GM12878 (cell line): ENCODE measurements at regions not wholly inside any gene's neighbourhood (a gene's known extent, or its start where the extent isn't known, plus 50 kb on each side); places are given as distances from the start of the nearest gene placed in this dataset.

Source experiments
- ATAC-seq: fragments of 200-7000 bp; cut with Tn5 transposase; 3 replicates; pipeline ENCODE4 v1.9.1; 2020; ENCODE audit warnings: mild to moderate bottlenecking, moderate library complexity
- BruUV-seq: library from RNA; stranded (reverse); fragments of 400-500 nt; replicated peaks from 2 replicates; lab custom pipeline; 2021; lab: Mats Ljungman, UMichigan
- CTCF ChIA-PET: fragments of 300-600 bp; sonication (Branson Sonifier 250); formaldehyde crosslinking; extraction: SDS; loops from one replicate; lab custom pipeline; 2021; ENCODE audit warnings: inconsistent platforms; lab: Yijun Ruan, JAX
- POLR2A ChIA-PET: fragments of 350-600 bp; formaldehyde crosslinking; extraction: SDS; loops from one replicate; lab custom pipeline; 2021; ENCODE audit warnings: inconsistent platforms; lab: Charles Lee
- RAD21 ChIA-PET: fragments of 300-600 bp; sonication (Branson Sonifier 250); formaldehyde crosslinking; loops from one replicate; lab custom pipeline; 2023; ENCODE audit warnings: antibody characterized with exemption; ENCODE audit not compliant: unreplicated experiment; lab: Charles Lee
- SMC1A ChIA-PET: fragments of 300-600 bp; sonication (Branson Sonifier 250); formaldehyde crosslinking; loops from one replicate; lab custom pipeline; 2023; ENCODE audit not compliant: unreplicated experiment, uncharacterized antibody; lab: Charles Lee
- DNase-seq: peaks from one replicate; pipeline ENCODE4 v3.0.0-alpha.2; 2011; ENCODE audit warnings: low read depth, low spot score
- FAIRE-seq: peaks from 3 replicates; lab custom pipeline; 2011; peaks lifted over from hg19 to GRCh38; lab: Jason Lieb, UNC
- H2AFZ ChIP-seq: 2 replicates; pipeline ENCODE4 v1.6.0; 2011; ENCODE audit warnings: low read depth, low read length, control low read depth; ENCODE audit not compliant: control insufficient read depth
- H3K27ac ChIP-seq: 2 replicates; pipeline ENCODE4 v1.5.1; 2011; ENCODE audit warnings: control low read depth; ENCODE audit not compliant: control insufficient read depth, insufficient read depth
- H3K27me3 ChIP-seq, 2 experiments: replicated peaks in 1 of 2; 2 replicates each; pipeline versions ENCODE4 v1.6.0 to v1.6.1; 2011; ENCODE audit warnings: low read length in 1 of 2; ENCODE audit not compliant: control insufficient read depth in 2 of 2, insufficient read depth in 2 of 2
- H3K36me3 ChIP-seq, 2 experiments: 2 replicates each; pipeline ENCODE4 v1.5.1; 2011; ENCODE audit warnings: low read length in 1 of 2; ENCODE audit not compliant: control insufficient read depth in 2 of 2, insufficient read depth in 2 of 2
- H3K4me1 ChIP-seq: 2 replicates; pipeline ENCODE4 v1.6.1; 2011; ENCODE audit warnings: mild to moderate bottlenecking, low read length, moderate library complexity, mixed read lengths; ENCODE audit not compliant: control insufficient read depth, insufficient read depth
- H3K4me2 ChIP-seq: 2 replicates; pipeline ENCODE4 v1.6.0; 2011; ENCODE audit warnings: control low read depth; ENCODE audit not compliant: control insufficient read depth, insufficient read depth
- H3K4me3 ChIP-seq: fragments of 200-600 bp; sonication (generic); 2 replicates; pipeline ENCODE4 v1.5.1; 2016
- H3K79me2 ChIP-seq: 2 replicates; pipeline ENCODE4 v1.6.0; 2011; ENCODE audit warnings: low read length; ENCODE audit not compliant: control insufficient read depth, insufficient read depth
- H3K9ac ChIP-seq: 2 replicates; pipeline ENCODE4 v1.8.0; 2011; ENCODE audit warnings: low read length, control low read depth, mixed read lengths; ENCODE audit not compliant: control insufficient read depth, insufficient read depth
- H3K9me3 ChIP-seq: replicated peaks from 3 replicates; pipeline ENCODE4 v1.5.1; 2011; ENCODE audit warnings: mild to moderate bottlenecking, low read length; ENCODE audit not compliant: control insufficient read depth, insufficient read depth
- H4K20me1 ChIP-seq: 2 replicates; pipeline ENCODE4 v1.6.0; 2011; ENCODE audit not compliant: control insufficient read depth, insufficient read depth
- BMI1 ChIP-seq: fragments of 450-650 bp; IDR thresholded peaks from 2 replicates; pipeline ENCODE4 v1.6.1; 2016; ENCODE audit warnings: mild to moderate bottlenecking, moderate library complexity, borderline replicate concordance
- CBX3 ChIP-seq: fragments of 200-600 bp; sonication (generic); IDR thresholded peaks from 2 replicates; pipeline ENCODE4 v1.6.1; 2016; ENCODE audit warnings: low read depth, borderline replicate concordance
- HDAC6 ChIP-seq: fragments of 200-600 bp; sonication (generic); IDR thresholded peaks from one replicate; pipeline ENCODE4 v1.8.0; 2017; ENCODE audit warnings: antibody characterized with exemption; ENCODE audit not compliant: unreplicated experiment
- KDM1A ChIP-seq: fragments of 200-600 bp; sonication (generic); IDR thresholded peaks from 2 replicates; pipeline ENCODE4 v1.6.1; 2016; ENCODE audit warnings: borderline replicate concordance
- NR2C1 ChIP-seq: fragments of 450-650 bp; IDR thresholded peaks from 2 replicates; pipeline ENCODE4 v1.6.1; 2017; ENCODE audit warnings: antibody characterized with exemption, mild to moderate bottlenecking, moderate library complexity
- RFX5 ChIP-seq: IDR thresholded peaks from 2 replicates; pipeline ENCODE4 v1.6.1; 2011; ENCODE audit warnings: low read depth, low read length, improper control_type of control experiment
- SMC3 ChIP-seq: IDR thresholded peaks from 2 replicates; pipeline ENCODE4 v1.6.1; 2011; ENCODE audit warnings: low read length, improper control_type of control experiment, borderline replicate concordance
- TAF1 ChIP-seq: IDR thresholded peaks from 2 replicates; pipeline ENCODE4 v1.6.1; 2011; ENCODE audit warnings: mild to moderate bottlenecking, low read depth, low read length, borderline replicate concordance
- WGBS: methylation state at CpG from one replicate; pipeline ENCODE4 v1.1.6; 2016; ENCODE audit warnings: low lambda C conversion rate; ENCODE audit not compliant: insufficient replicate concordance, insufficient coverage; ENCODE audit errors: missing lambda C conversion rate; 5-methylcytosine and 5-hydroxymethylcytosine counted together
- in situ Hi-C: fragments of 300-500 bp; cut with MboI; formaldehyde crosslinking; loops from 9 replicates; pipeline ENCODE4 v1.14.3; 2018; ENCODE audit warnings: mixed read lengths
- intact Hi-C: fragments of 100-400 bp; cut with micrococcal nuclease; formaldehyde crosslinking; loops from one replicate; pipeline ENCODE4 v1.14.2; 2022; ENCODE audit not compliant: unreplicated experiment
- TF ChIP-seq, protein P1 (sequence below): IDR thresholded peaks from 2 replicates; pipeline ENCODE4 v1.6.1; 2012; ENCODE audit warnings: mild to moderate bottlenecking, low read depth, low read length

DNA sequence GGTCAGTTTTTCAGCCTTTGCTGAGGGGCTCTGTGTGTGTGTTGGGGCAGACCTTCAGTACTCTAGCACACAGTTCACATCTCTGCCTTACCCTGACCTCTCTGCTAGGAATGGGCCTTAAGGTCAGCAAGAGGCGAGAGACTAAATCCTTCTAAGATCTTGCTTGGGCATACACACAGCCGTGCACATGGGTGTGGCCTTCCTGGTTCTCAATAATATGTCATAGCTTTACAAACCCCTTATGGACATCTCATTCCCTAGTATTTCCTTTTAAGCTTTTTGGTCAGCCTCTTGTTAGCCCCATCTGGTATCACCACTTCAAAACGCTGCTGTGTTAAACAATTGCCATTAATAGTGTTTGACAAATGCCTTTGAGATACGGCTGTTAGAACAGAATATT lies 69.4 kb upstream of the SPATA13 start:
- Histone ChIP-seq H3K4me3 (no peak overlapping the region), H4K20me1 (no peaks in the 10 kb centered on the region), H2AFZ (no peak overlapping the region), H3K36me3 (no peaks in the 10 kb centered on the region), H3K27me3 (peaks cover 0 to 3% of the 10 kb centered on the region in 2 experiments; a peak in 2 of 4 replicates), H3K4me2 (no peak overlapping the region), H3K9ac (no peak overlapping the region), H3K79me2 (no peaks in the 10 kb centered on the region), H3K9me3 (no peaks in the 10 kb centered on the region), H3K4me1 (no peaks in the 10 kb centered on the region), H3K27ac (no peak overlapping the region)
- POLR2A ChIA-PET = interaction anchor here (0.6 kb wide), 1 partner anchor 10 kb away, joined by 4 read pairs; no protein-coding TSS in a partner anchor
- no peak for FAIRE-seq
- TF ChIP-seq BMI1 = no peak
- TF ChIP-seq NR2C1 = no peak
- TF ChIP-seq KDM1A = no peak
- no peak for TF ChIP-seq SMC3
- no peak for TF ChIP-seq TAF1
- no peak for TF ChIP-seq CBX3
- no peak for TF ChIP-seq RFX5
- 67% methylated on average over 4 of the region's 4 CpGs for WGBS
- CTCF ChIA-PET = interaction anchor here (1.0 to 1.1 kb wide), 2 partner anchors 9 to 128 kb away, joined by 3 read pairs; no protein-coding TSS in a partner anchor
- no peak for DNase-seq
- intact Hi-C loops = no loop called here
- in situ Hi-C loops = no loop called here
- no peak for ATAC-seq
- BruUV-seq = no TSS peak
- RAD21 ChIA-PET = no interaction called here
- SMC1A ChIA-PET = interaction anchor here (0.7 to 2.0 kb wide), 3 partner anchors 9 to 13 kb away, joined by 3 to 6 read pairs (median 3); no protein-coding TSS in a partner anchor

DNA sequence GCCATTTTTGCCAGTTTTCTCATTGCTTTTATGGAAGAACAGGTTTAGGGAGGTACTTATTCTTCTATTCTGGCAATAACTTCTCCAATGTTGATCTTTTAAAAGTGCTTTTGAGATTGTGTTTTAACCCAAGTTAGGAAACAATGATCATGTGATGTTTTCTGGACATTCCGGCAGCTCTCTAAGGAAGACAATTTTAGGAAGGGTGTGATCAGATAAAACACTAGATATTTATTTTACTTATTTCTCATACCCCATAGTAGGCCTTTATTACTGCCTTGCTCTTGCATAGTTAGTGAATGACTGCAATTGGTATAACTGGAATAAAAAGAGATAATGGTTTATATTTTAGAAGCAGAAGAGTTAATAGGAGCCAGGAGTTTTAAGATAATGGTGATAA lies 68.4 kb upstream of the SPATA13 start:
- Histone ChIP-seq H3K4me3 (no peak overlapping the region), H3K27ac (no peak overlapping the region), H3K79me2 (no peaks in the 10 kb centered on the region), H3K9ac (no peak overlapping the region), H3K36me3 (no peaks in the 10 kb centered on the region), H3K27me3 (no peaks in the 10 kb centered on the region)
- in situ Hi-C loops = no loop called here
- FAIRE-seq = no peak
- ChIA-PET CTCF (no interaction called here), POLR2A (no interaction called here)
- intact Hi-C loops = no loop called here
- no TSS peak for BruUV-seq
- WGBS = 95% methylated on average over 1 of the region's 1 CpG
- DNase-seq = no peak
- TF ChIP-seq HDAC6 = no peak
- TF ChIP-seq, protein P1, sequence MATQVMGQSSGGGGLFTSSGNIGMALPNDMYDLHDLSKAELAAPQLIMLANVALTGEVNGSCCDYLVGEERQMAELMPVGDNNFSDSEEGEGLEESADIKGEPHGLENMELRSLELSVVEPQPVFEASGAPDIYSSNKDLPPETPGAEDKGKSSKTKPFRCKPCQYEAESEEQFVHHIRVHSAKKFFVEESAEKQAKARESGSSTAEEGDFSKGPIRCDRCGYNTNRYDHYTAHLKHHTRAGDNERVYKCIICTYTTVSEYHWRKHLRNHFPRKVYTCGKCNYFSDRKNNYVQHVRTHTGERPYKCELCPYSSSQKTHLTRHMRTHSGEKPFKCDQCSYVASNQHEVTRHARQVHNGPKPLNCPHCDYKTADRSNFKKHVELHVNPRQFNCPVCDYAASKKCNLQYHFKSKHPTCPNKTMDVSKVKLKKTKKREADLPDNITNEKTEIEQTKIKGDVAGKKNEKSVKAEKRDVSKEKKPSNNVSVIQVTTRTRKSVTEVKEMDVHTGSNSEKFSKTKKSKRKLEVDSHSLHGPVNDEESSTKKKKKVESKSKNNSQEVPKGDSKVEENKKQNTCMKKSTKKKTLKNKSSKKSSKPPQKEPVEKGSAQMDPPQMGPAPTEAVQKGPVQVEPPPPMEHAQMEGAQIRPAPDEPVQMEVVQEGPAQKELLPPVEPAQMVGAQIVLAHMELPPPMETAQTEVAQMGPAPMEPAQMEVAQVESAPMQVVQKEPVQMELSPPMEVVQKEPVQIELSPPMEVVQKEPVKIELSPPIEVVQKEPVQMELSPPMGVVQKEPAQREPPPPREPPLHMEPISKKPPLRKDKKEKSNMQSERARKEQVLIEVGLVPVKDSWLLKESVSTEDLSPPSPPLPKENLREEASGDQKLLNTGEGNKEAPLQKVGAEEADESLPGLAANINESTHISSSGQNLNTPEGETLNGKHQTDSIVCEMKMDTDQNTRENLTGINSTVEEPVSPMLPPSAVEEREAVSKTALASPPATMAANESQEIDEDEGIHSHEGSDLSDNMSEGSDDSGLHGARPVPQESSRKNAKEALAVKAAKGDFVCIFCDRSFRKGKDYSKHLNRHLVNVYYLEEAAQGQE = no peak
- TF ChIP-seq, all 136 proteins: peak for 0
- Histone ChIP-seq H3K9me3 (no peaks in the 10 kb centered on the region), H3K4me2 (no peak overlapping the region), H4K20me1 (no peaks in the 10 kb centered on the region), H2AFZ (no peak overlapping the region), H3K4me1 (no peaks in the 10 kb centered on the region)
- ChIA-PET SMC1A (interaction anchor here (0.9 kb wide), 1 partner anchor 12 kb away, joined by 3 read pairs; no protein-coding TSS in a partner anchor), RAD21 (no interaction called here)
- ATAC-seq = no peak
